ENCODE measurements at regions not wholly inside any gene's neighbourhood (a gene's known extent, or its start where the extent isn't known, plus 50 kb on each side); places are given as distances from the start of the nearest gene placed in this dataset.

- H3K27ac ChIP-seq (ENCODE audit: low read depth, low read length), result no peak overlapping the region
- Mint-ChIP-seq H3K4me3 (no peak overlapping the region), H3K9me3 (peaks cover 0 to 2% (median 0%) of the 10 kb centered on the region in 11 donors), H3K27ac (no peak overlapping the region), H3K4me1 (peaks cover 0 to 12% (median 5%) of the 10 kb centered on the region in 7 donors), H3K27me3 (no peaks in the 10 kb centered on the region), H3K36me3 (no peaks in the 10 kb centered on the region)
- CTCF ChIA-PET, result no interaction called here
- H3K4me3 ChIP-seq (ENCODE audit: low read length), result no peak overlapping the region
- no peaks in the 10 kb centered on the region for H3K9me3 ChIP-seq (ENCODE audit: control insufficient read depth in 2 of 3, low read length in 3 of 3)
- no peak for ATAC-seq
- H3K36me3 ChIP-seq (ENCODE audit: control insufficient read depth in 2 of 3, insufficient read depth in 3 of 3, low read length in 3 of 3), result no peaks in the 10 kb centered on the region
- POLR2A ChIA-PET, result no interaction called here
- intact Hi-C loops (cut with micrococcal nuclease), result no loop called here
- H3K27me3 ChIP-seq (ENCODE audit: control insufficient read depth in 2 of 2, insufficient read depth in 2 of 2, low read length in 2 of 2), result no peaks in the 10 kb centered on the region
- no peaks in the 10 kb centered on the region for H3K4me1 ChIP-seq (ENCODE audit: control insufficient read depth in 2 of 2, insufficient read depth in 2 of 2, low read length in 2 of 2)
- no peak for DNase-seq
These were observed 628.1 kb downstream of the BCL11A start for GRCh38 chr2:59925321-59925720.

DNA sequence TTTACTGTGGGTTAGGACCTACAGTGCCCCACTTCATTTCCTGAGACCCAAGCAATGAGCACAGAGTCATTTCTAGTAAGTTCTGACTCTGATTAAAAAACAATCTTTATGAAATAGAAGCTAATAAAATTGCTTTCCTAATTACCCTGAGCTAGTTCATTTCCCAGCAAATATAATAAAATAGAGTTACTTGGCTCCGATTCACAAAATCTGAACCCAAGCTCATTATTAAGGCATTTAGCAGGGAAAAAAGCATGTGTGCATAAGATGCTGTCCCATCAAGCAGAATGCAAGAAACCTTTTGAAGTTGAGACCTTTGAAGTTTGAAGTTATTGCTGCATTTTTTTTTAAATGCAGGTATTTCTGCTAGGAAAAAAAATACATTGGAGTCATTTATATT lies 629.1 kb downstream of the BCL11A start:
- Histone ChIP-seq H3K4me3 (ENCODE audit: low read length) (no peak overlapping the region), H3K4me1 (ENCODE audit: control insufficient read depth in 2 of 2, insufficient read depth in 2 of 2, low read length in 2 of 2) (no peaks in the 10 kb centered on the region), H3K36me3 (ENCODE audit: control insufficient read depth in 2 of 3, insufficient read depth in 3 of 3, low read length in 3 of 3) (no peaks in the 10 kb centered on the region), H3K27ac (ENCODE audit: low read depth, low read length) (no peak overlapping the region), H3K27me3 (ENCODE audit: control insufficient read depth in 2 of 2, insufficient read depth in 2 of 2, low read length in 2 of 2) (no peaks in the 10 kb centered on the region), H3K9me3 (ENCODE audit: control insufficient read depth in 2 of 3, low read length in 3 of 3) (no peaks in the 10 kb centered on the region)
- ChIA-PET POLR2A (no interaction called here), CTCF (no interaction called here)
- Mint-ChIP-seq H3K4me3 (no peak overlapping the region), H3K9me3 (peaks cover 0 to 2% (median 0%) of the 10 kb centered on the region in 11 donors), H3K36me3 (no peaks in the 10 kb centered on the region), H3K27me3 (no peaks in the 10 kb centered on the region), H3K27ac (no peak overlapping the region), H3K4me1 (peaks cover 0 to 21% (median 14%) of the 10 kb centered on the region in 7 donors)
- intact Hi-C loops (cut with micrococcal nuclease), result no loop called here
- DNase-seq (no peak), ATAC-seq (no peak)

- H3K36me3 Mint-ChIP-seq, result no peaks in the 10 kb centered on the region
These were observed 631.0 kb downstream of the BCL11A start for GRCh38 chr2:59922450-59922849.

DNA sequence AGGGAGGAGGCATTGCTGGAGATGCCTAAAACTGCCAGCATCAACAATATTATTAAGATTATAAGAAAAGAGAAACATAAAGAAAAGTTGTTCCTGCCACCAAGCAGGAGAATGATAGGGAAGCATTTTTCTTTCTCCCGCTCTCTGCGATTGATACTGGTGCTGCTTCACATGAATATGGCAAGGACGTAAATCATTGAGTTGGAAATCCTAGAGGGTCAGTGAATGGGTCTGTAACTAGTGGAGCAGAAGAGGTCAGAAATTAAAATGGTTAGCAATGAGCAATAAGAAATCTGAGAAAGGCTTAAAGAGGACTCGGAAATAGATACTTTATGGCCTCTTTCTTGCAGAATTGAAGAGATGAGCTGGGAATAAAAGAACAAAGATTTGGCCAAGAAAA lies 631.7 kb downstream of the BCL11A start:
- Mint-ChIP-seq H3K36me3 (no peaks in the 10 kb centered on the region), H3K27ac (no peak overlapping the region), H3K27me3 (no peaks in the 10 kb centered on the region), H3K4me3 (no peak overlapping the region), H3K4me1 (peaks cover 0 to 22% (median 14%) of the 10 kb centered on the region in 7 donors), H3K9me3 (peaks cover 0 to 2% (median 0%) of the 10 kb centered on the region in 11 donors)
- intact Hi-C loops (cut with micrococcal nuclease), result no loop called here
- Histone ChIP-seq H3K36me3 (ENCODE audit: control insufficient read depth in 2 of 3, insufficient read depth in 3 of 3, low read length in 3 of 3) (no peaks in the 10 kb centered on the region), H3K4me3 (ENCODE audit: low read length) (no peak overlapping the region), H3K27ac (ENCODE audit: low read depth, low read length) (no peak overlapping the region), H3K27me3 (ENCODE audit: control insufficient read depth in 2 of 2, insufficient read depth in 2 of 2, low read length in 2 of 2) (no peaks in the 10 kb centered on the region), H3K9me3 (ENCODE audit: control insufficient read depth in 2 of 3, low read length in 3 of 3) (no peaks in the 10 kb centered on the region), H3K4me1 (ENCODE audit: control insufficient read depth in 2 of 2, insufficient read depth in 2 of 2, low read length in 2 of 2) (no peaks in the 10 kb centered on the region)
- ATAC-seq (no peak), DNase-seq (no peak)
- ChIA-PET CTCF (no interaction called here), POLR2A (no interaction called here)

More at GRCh38 chr2:59922450-59922849, 631.0 kb downstream of the BCL11A start:
- POLR2A ChIA-PET, result no interaction called here
- peaks cover 0 to 22% (median 14%) of the 10 kb centered on the region in 7 donors for H3K4me1 Mint-ChIP-seq
- no peak overlapping the region for H3K4me3 Mint-ChIP-seq
- Histone ChIP-seq H3K9me3 (ENCODE audit: control insufficient read depth in 2 of 3, low read length in 3 of 3) (no peaks in the 10 kb centered on the region), H3K4me1 (ENCODE audit: control insufficient read depth in 2 of 2, insufficient read depth in 2 of 2, low read length in 2 of 2) (no peaks in the 10 kb centered on the region), H3K27ac (ENCODE audit: low read depth, low read length) (no peak overlapping the region), H3K27me3 (ENCODE audit: control insufficient read depth in 2 of 2, insufficient read depth in 2 of 2, low read length in 2 of 2) (no peaks in the 10 kb centered on the region), H3K4me3 (ENCODE audit: low read length) (no peak overlapping the region), H3K36me3 (ENCODE audit: control insufficient read depth in 2 of 3, insufficient read depth in 3 of 3, low read length in 3 of 3) (no peaks in the 10 kb centered on the region)
- intact Hi-C loops (cut with micrococcal nuclease), result no loop called here
- CTCF ChIA-PET, result interaction anchor here (0.6 kb wide), 1 partner anchor 74 kb away, joined by 4 read pairs; no protein-coding TSS in a partner anchor
- H3K9me3 Mint-ChIP-seq, result peaks cover 0 to 2% (median 0%) of the 10 kb centered on the region in 11 donors
- H3K27me3 Mint-ChIP-seq, result no peaks in the 10 kb centered on the region
- H3K27ac Mint-ChIP-seq, result no peak overlapping the region
- DNase-seq (no peak), ATAC-seq (no peak)

GRCh38 chr2:59920961-59921360 lies 632.5 kb downstream of the BCL11A start:
- H3K4me3 ChIP-seq (ENCODE audit: low read length), result no peak overlapping the region
- H3K4me3 Mint-ChIP-seq, result no peak overlapping the region
- DNase-seq, result no peak
- peaks cover 0 to 2% (median 0%) of the 10 kb centered on the region in 11 donors for H3K9me3 Mint-ChIP-seq
- no peaks in the 10 kb centered on the region for H3K27me3 Mint-ChIP-seq
- ChIA-PET POLR2A (no interaction called here), CTCF (interaction anchor here (0.7 kb wide), 1 partner anchor 13 kb away, joined by 4 read pairs; no protein-coding TSS in a partner anchor)
- H3K36me3 ChIP-seq (ENCODE audit: control insufficient read depth in 2 of 3, insufficient read depth in 3 of 3, low read length in 3 of 3), result no peaks in the 10 kb centered on the region
- intact Hi-C loops (cut with micrococcal nuclease), result no loop called here
- H3K36me3 Mint-ChIP-seq, result no peaks in the 10 kb centered on the region
- H3K27ac ChIP-seq (ENCODE audit: low read depth, low read length), result no peak overlapping the region
- H3K9me3 ChIP-seq (ENCODE audit: control insufficient read depth in 2 of 3, low read length in 3 of 3), result no peaks in the 10 kb centered on the region
- H3K4me1 Mint-ChIP-seq, result peaks cover 0 to 22% (median 14%) of the 10 kb centered on the region in 7 donors
- no peaks in the 10 kb centered on the region for H3K4me1 ChIP-seq (ENCODE audit: control insufficient read depth in 2 of 2, insufficient read depth in 2 of 2, low read length in 2 of 2)
- no peak overlapping the region for H3K27ac Mint-ChIP-seq
- no peak for ATAC-seq
- H3K27me3 ChIP-seq (ENCODE audit: control insufficient read depth in 2 of 2, insufficient read depth in 2 of 2, low read length in 2 of 2), result no peaks in the 10 kb centered on the region

DNA sequence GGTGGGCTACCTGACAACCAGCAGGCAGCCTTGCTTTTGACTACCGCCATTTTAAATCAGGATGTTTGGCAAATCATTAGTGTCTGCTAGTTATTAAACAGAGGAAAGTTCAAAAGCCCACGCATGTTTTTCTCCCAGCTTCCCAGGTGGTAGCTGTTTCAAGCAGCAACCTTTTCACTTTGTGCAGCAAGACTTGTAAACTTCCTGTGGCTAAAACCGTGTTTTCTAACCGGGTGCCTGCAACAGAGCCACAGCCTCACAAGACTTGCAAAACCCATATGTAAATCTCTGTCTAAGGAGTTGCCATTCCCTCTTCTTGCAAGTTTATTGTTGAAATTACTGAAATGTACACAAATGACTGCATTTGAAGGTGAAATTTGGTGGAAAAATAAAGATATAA lies 633.1 kb downstream of the BCL11A start:
- no peak for ATAC-seq
- Mint-ChIP-seq H3K4me1 (peaks cover 0 to 22% (median 14%) of the 10 kb centered on the region in 7 donors), H3K9me3 (peaks cover 0 to 2% (median 0%) of the 10 kb centered on the region in 11 donors), H3K4me3 (no peak overlapping the region), H3K27me3 (no peaks in the 10 kb centered on the region), H3K36me3 (no peaks in the 10 kb centered on the region), H3K27ac (no peak overlapping the region)
- H3K36me3 ChIP-seq (ENCODE audit: control insufficient read depth in 2 of 3, insufficient read depth in 3 of 3, low read length in 3 of 3), result no peaks in the 10 kb centered on the region
- H3K27ac ChIP-seq (ENCODE audit: low read depth, low read length), result no peak overlapping the region
- no peak overlapping the region for H3K4me3 ChIP-seq (ENCODE audit: low read length)
- no peaks in the 10 kb centered on the region for H3K4me1 ChIP-seq (ENCODE audit: control insufficient read depth in 2 of 2, insufficient read depth in 2 of 2, low read length in 2 of 2)
- intact Hi-C loops (cut with micrococcal nuclease), result no loop called here
- ChIA-PET CTCF (no interaction called here), POLR2A (no interaction called here)
- no peaks in the 10 kb centered on the region for H3K9me3 ChIP-seq (ENCODE audit: control insufficient read depth in 2 of 3, low read length in 3 of 3)
- DNase-seq, result no peak
- no peaks in the 10 kb centered on the region for H3K27me3 ChIP-seq (ENCODE audit: control insufficient read depth in 2 of 2, insufficient read depth in 2 of 2, low read length in 2 of 2)

DNA sequence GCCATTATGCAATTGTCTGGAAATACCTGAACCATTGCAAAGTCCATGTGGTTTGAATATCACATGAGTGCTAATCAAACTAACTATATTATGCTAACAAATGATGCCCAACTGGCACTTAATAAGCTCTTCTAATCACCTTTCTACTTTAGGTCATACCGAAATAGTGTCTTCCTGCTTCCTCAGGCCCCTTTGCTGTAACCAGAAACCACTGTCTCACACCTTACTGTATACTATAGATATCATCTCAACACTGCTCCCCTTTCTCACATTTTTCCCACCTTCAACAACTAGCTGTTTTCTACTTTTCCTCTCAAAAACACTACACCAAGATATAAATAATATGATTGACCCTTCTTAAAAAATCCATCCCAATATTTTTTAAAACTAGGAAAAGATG lies 633.9 kb downstream of the BCL11A start:
- no peaks in the 10 kb centered on the region for H3K27me3 Mint-ChIP-seq

More for the DNA sequence above, 633.9 kb downstream of the BCL11A start:
- H3K27ac ChIP-seq (ENCODE audit: low read depth, low read length), result no peak overlapping the region
- DNase-seq (no peak), ATAC-seq (no peak)
- no peak overlapping the region for H3K4me3 Mint-ChIP-seq
- CTCF ChIA-PET, result no interaction called here
- POLR2A ChIA-PET, result no interaction called here
- H3K9me3 Mint-ChIP-seq, result peaks cover 0 to 2% (median 0%) of the 10 kb centered on the region in 11 donors
- no peaks in the 10 kb centered on the region for H3K4me1 ChIP-seq (ENCODE audit: control insufficient read depth in 2 of 2, insufficient read depth in 2 of 2, low read length in 2 of 2)
- intact Hi-C loops (cut with micrococcal nuclease), result loop anchor here in 1 of 2 donors (1.0 kb wide), 1 partner anchor 31 kb away; no protein-coding TSS in a partner anchor
- H3K4me1 Mint-ChIP-seq, result peaks cover 0 to 22% (median 14%) of the 10 kb centered on the region in 7 donors
- H3K9me3 ChIP-seq (ENCODE audit: control insufficient read depth in 2 of 3, low read length in 3 of 3), result no peaks in the 10 kb centered on the region
- peak overlapping the region in 1 of 9 donors; percentile 3 for H3K27ac Mint-ChIP-seq
- H3K36me3 Mint-ChIP-seq, result no peaks in the 10 kb centered on the region
- H3K27me3 ChIP-seq (ENCODE audit: control insufficient read depth in 2 of 2, insufficient read depth in 2 of 2, low read length in 2 of 2), result no peaks in the 10 kb centered on the region
- H3K36me3 ChIP-seq (ENCODE audit: control insufficient read depth in 2 of 3, insufficient read depth in 3 of 3, low read length in 3 of 3), result no peaks in the 10 kb centered on the region
- no peak overlapping the region for H3K4me3 ChIP-seq (ENCODE audit: low read length)

All from naive thymus-derived CD4-positive, alpha-beta T cell (primary cell).